Muscle of back (tissue), 3 donors: ENCODE measurements at regions not wholly inside any gene's neighbourhood (a gene's known extent, or its start where the extent isn't known, plus 50 kb on each side); places are given as distances from the start of the nearest gene placed in this dataset.

Source experiments
- DNase-seq, 3 donors: peaks; one replicate each; pipeline versions ENCODE4 v3.0.0 to v3.0.0-alpha.2; 2013

GRCh38 chr2:120587997-120588336, 147.7 kb upstream of the GLI2 start:
- no peak for DNase-seq

- DNase-seq: peak in 1 of 3 donors; percentile 83
Observed at GRCh38 chr2:120589771-120590608, 145.7 kb upstream of the GLI2 start.

- DNase-seq: no peak
Observed at GRCh38 chr2:120590841-120591240, 144.8 kb upstream of the GLI2 start.

DNA sequence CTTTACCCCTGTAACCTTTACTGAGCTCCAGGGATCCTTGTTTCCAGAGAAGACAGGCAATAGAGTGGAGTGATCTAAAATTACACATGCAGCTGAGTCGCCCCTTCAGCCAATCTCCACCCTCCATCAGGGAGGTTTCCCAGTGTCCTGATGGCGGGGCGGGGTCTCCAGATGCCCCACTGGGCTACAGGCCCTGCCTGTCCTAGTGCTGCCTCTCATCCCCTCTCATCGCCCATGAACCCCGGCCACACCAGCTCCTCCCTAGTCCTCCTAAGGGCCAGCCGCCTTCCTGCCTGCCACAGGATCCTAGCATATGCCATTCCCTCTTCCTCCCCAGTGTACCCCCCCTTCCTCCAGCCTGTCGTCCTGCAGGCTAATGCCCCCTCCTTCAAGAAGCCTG, 144.1 kb upstream of the GLI2 start:
- no peak for DNase-seq

- DNase-seq: no peak
Observed at GRCh38 chr2:120592084-120592483, 143.6 kb upstream of the GLI2 start.

DNA sequence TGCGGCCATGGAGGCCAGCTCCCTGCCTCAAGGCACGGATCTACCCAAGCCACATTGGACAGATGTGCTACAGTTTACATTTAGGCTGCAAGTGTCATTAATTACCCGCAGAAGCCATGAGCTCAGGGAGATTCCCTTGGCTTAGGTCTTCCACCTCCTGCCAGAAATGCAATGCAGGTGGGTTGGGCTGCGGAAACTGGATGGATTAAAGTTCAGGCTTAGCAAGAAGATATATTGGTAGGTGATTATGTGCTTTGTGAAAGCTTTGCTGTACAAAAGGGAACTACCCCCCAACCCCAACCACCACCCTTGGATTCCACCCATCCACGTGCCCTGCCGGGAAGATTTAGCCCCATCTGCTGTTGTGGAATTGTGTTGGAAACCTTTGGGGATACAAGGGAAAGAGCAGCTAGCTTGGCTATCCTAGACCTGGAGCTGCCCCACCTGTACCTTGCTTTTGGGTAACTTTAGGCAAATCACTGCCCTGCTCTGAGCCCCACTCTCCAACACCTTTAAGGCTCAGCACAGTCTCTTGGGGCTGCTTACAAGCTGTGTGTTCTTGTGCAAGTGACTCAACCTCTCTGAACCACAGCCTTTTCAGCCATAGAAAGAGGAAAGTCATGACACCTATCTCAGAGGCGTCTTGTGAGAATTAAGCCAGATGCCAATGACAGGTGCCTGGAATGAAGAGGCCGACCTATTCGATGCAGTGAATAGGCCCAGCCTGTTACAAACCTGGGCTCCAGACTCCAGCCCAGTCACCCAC, 141.6 kb upstream of the GLI2 start:
- no peak for DNase-seq

GRCh38 chr2:120594856-120595685, 140.6 kb upstream of the GLI2 start:
- no peak for DNase-seq

- no peak for DNase-seq
Observed at GRCh38 chr2:120595739-120596138, 139.9 kb upstream of the GLI2 start.

DNA sequence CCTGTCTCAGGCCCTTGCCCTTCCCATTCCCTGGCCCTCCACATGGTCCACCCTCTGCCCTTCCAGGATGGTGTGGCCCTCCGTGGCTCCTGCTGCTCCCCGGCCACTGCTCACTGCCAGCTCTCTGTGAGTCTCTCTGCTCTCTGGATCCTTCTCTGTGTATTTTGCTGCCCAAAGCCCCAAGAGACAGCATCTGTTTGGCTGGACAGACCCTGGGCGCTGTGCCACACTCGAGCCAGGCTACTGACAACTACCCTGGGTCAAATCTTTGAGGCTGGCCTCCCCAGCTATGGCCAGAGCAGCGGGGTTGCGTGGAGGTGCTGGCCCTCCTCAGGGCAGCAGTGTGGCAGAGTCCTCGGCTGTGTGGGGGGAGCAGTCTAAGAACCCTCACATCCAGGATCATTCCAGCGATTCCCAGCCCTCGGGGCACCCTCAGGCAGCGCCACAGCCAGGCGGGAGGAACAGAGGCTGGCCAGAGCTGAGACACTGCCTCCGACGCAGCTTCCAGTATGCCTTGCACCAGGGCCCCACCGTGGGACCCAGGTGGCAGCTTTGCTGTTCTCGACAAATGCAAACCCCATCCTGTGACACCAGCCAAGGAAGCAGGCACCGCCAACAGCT, 139.4 kb upstream of the GLI2 start:
- DNase-seq: peak; percentile 20 to 67 (median 31)

GRCh38 chr2:120596990-120597594, 138.6 kb upstream of the GLI2 start:
- DNase-seq: peak; percentile 68 to 86 (median 71)

DNA sequence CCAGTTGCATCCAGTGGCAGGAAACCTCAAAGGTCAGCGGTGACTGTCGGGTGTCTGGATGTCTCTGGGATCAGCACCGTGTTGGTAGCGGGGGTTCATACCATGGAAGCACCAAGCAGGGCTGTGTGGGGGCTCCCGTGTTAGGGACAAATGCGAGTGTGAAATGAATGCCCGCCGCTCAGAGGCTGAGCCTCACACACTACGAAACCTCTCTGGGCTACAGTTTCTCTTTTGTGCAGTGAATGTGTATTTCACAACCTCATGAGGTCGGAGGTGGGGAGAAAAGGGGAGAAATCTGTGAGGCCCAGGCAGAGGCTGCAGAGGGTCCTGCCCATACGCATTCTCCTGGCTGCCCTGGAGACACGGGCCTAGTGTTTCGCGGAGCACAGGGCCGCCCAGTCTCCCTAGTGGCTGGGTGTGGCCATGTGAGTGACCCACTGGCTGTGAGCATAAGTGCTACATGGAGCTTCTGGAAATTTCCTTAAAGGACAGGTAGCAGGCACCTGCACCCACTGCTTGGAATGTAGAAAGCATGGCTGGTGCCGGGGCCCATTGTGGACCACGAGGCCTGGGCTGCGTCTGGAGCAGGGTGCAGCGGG, 138.0 kb upstream of the GLI2 start:
- no peak for DNase-seq

- DNase-seq: peak in 2 of 3 donors; percentile 28 to 36
Observed at GRCh38 chr2:120598416-120598815, 137.3 kb upstream of the GLI2 start.

GRCh38 chr2:120599072-120599471, 136.6 kb upstream of the GLI2 start:
- DNase-seq: no peak

DNA sequence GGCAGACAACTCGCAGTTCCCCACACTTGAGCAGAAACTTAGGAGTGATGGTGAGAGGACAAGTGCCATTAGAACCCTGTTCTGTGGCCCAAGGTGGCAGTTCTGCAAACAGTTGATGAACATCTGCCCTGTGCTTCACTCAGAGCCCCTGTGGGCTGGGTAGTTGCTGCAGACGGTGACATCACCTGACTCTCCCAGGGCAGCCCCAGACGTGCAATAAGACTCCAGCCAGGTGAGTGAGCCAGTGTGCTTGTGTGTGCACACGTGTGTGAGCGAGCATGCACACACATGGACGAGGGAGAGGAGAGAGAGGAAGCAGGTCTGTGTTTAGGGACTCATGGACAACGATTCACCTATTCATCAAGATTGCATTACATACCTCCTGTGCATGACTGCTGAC, 136.0 kb upstream of the GLI2 start:
- DNase-seq: no peak

DNA sequence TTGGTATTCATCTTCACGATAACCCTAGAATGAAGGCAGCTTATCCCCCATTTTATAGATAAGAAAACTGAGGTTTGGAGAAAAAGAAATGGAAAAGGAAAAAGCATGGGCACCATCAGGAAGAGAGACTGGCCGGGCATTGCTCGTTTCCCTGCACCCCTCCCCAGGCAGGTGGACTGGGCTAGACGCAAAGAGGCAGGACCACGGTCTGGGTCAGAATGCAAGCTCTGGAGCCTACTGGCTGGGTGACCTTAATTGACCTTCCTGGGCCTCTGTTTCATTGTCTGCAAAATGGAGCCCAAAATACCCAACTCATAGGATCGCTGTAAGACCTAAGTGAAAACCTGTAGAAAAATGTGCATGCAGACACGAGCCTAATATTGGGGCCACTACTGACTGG, 135.3 kb upstream of the GLI2 start:
- DNase-seq: no peak

GRCh38 chr2:120600786-120601185, 134.9 kb upstream of the GLI2 start:
- no peak for DNase-seq

DNA sequence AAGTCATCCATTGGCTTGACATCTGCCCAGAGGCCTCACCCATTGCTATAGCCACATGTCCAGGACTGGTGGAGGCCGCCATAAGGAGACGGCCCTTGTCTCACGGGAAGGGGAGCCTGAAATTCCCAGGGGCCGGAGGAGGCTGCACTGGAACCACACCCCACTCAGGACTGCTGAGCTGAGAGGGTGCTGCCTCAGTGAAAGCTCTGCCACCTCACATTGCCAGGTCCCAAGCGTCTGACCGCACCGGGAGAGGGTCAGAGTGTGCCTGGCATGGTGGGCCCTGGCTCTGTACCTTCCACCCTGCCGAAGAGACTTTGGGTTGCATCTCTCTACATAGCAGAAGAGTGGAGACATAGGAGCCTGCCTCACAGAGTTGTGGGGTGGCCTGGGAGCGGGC, 134.1 kb upstream of the GLI2 start:
- no peak for DNase-seq

GRCh38 chr2:120602251-120602650, 133.4 kb upstream of the GLI2 start:
- no peak for DNase-seq

DNA sequence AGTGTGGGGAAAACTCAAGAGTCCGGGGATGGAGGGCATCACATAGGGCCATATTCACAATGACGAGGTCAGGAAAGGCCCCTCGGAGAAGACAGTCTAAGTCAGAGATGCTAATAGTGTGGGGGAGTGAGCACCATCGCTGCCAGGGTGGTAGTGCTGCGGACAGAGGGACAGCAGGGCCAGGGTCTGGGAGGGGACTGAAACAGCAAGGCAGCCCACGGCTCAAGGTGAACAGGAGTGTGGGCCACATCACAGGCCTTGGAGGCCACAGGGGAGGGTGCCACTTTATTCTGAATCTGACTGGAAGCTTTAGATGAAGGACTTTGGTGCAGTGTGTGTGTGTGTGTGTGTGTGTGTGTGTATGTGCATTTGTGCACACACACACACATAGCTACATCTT, 130.9 kb upstream of the GLI2 start:
- DNase-seq: no peak

GRCh38 chr2:120605231-120605935, 130.3 kb upstream of the GLI2 start:
- no peak for DNase-seq
